IMR-90 (cell line): ENCODE measurements at regions not wholly inside any gene's neighbourhood (a gene's known extent, or its start where the extent isn't known, plus 50 kb on each side); places are given as distances from the start of the nearest gene placed in this dataset.
A peak's percentile ranks its signal among the peaks of the same experiment; 100 is the strongest.

Source experiments
- BHLHE40 ChIP-seq: fragments of 150-350 bp; IDR thresholded peaks from 2 replicates; pipeline ENCODE4 v1.6.1; 2016; ENCODE audit warnings: mild to moderate bottlenecking, low read depth, low read length
- CEBPB ChIP-seq: IDR thresholded peaks from 2 replicates; pipeline ENCODE4 v1.6.1; 2012; ENCODE audit warnings: low read depth, low read length, improper control_type of control experiment
- CHD1 ChIP-seq: IDR thresholded peaks from 2 replicates; pipeline ENCODE4 v1.6.1; 2012; ENCODE audit warnings: low read depth, low read length, improper control_type of control experiment
- CTCF ChIP-seq: conservative IDR thresholded peaks from 2 replicates; pipeline ENCODE4 v1.5.1; 2012; ENCODE audit warnings: mild to moderate bottlenecking, low read depth, low read length, improper control_type of control experiment
- ELK1 ChIP-seq: fragments of 150-350 bp; IDR thresholded peaks from 2 replicates; pipeline ENCODE4 v1.6.1; 2016; ENCODE audit warnings: low read depth, mild to moderate bottlenecking, low read length, moderate library complexity, borderline replicate concordance
- MAFK ChIP-seq: IDR thresholded peaks from 2 replicates; pipeline ENCODE4 v1.6.1; 2012; ENCODE audit warnings: low read depth, low read length, improper control_type of control experiment
- MAZ ChIP-seq: IDR thresholded peaks from 2 replicates; pipeline ENCODE4 v1.6.1; 2012; ENCODE audit warnings: low read depth, mild to moderate bottlenecking, low read length, improper control_type of control experiment, moderate library complexity, borderline replicate concordance
- MXI1 ChIP-seq: IDR thresholded peaks from 2 replicates; pipeline ENCODE4 v1.6.1; 2012; ENCODE audit warnings: low read depth, mild to moderate bottlenecking, low read length, moderate library complexity, borderline replicate concordance
- NFE2L2 ChIP-seq: fragments of 150-350 bp; IDR thresholded peaks from 2 replicates; pipeline ENCODE4 v1.6.1; 2016; ENCODE audit warnings: low read depth, mild to moderate bottlenecking, low read length
- POLR2A ChIP-seq: IDR thresholded peaks from 2 replicates; pipeline ENCODE4 v1.6.1; 2012; ENCODE audit warnings: mild to moderate bottlenecking, low read depth, low read length
- RAD21 ChIP-seq: IDR thresholded peaks from 2 replicates; pipeline ENCODE4 v1.6.1; 2012; ENCODE audit warnings: low read length, improper control_type of control experiment
- RFX5 ChIP-seq: IDR thresholded peaks from 2 replicates; pipeline ENCODE4 v1.8.0; 2012; ENCODE audit warnings: low read depth, mild to moderate bottlenecking, low read length, moderate library complexity
- SMC3 ChIP-seq: fragments of 150-350 bp; IDR thresholded peaks from 2 replicates; pipeline ENCODE4 v1.6.1; 2016; ENCODE audit warnings: low read depth, mild to moderate bottlenecking, antibody characterized with exemption, low read length, moderate library complexity
- USF2 ChIP-seq: fragments of 150-350 bp; IDR thresholded peaks from 2 replicates; pipeline ENCODE4 v1.6.1; 2017; ENCODE audit warnings: mild to moderate bottlenecking, antibody characterized with exemption, low read length, low read depth

- TF ChIP-seq MAZ (no peak), RAD21 (no peak), RFX5 (no peak), CTCF (no peak), MAFK (no peak), POLR2A (no peak), BHLHE40 (no peak), ELK1 (no peak), USF2 (no peak), CEBPB (peak; percentile 76), CHD1 (no peak), SMC3 (no peak), MXI1 (no peak), NFE2L2 (no peak)
These were observed 1518.9 kb upstream of the B3GALT2 start for GRCh38 chr1:194705123-194705854.
